H54 (cell line): ENCODE measurements at regions not wholly inside any gene's neighbourhood (a gene's known extent, or its start where the extent isn't known, plus 50 kb on each side); places are given as distances from the start of the nearest gene placed in this dataset.
"Not testable (repeated sequence)": the region's sequence is repeated elsewhere in the genome, so short reads cannot be mapped to it uniquely, and the experiment has no call there.

Experiments used
- DNase-seq: peaks from one replicate; pipeline ENCODE4 v3.0.0; 2011; ENCODE audit warnings: low spot score, mixed read lengths; ENCODE audit not compliant: insufficient read length
- FAIRE-seq: peaks from 3 replicates; lab custom pipeline; 2011; peaks lifted over from hg19 to GRCh38; lab: Jason Lieb, UNC
- POLR2A ChIP-seq: IDR thresholded peaks from 2 replicates; pipeline ENCODE4 v1.6.1; 2011; ENCODE audit warnings: low read depth, mild to moderate bottlenecking, low read length

DNA sequence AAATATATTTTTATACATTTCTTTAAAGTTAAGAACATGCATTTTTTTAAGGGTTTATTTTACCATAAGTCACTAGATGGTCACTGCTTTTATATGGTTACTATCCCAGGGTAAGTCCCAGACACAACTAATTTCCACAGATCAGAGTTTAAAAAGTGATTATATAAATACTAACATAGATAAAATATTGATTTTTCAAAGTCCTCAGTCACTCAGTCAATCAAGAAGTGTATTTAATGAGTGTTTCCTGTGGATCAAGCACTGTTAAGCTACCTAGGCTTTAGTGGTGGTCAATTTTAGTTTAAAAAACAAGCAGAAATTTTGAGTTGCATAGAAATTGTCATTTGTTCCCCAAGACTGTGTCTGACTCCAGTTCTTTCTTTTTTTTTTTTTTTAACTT, 399.5 kb upstream of the SYNCRIP start:
- no peak for TF ChIP-seq POLR2A
- DNase-seq, result no peak
- FAIRE-seq, result no peak

DNA sequence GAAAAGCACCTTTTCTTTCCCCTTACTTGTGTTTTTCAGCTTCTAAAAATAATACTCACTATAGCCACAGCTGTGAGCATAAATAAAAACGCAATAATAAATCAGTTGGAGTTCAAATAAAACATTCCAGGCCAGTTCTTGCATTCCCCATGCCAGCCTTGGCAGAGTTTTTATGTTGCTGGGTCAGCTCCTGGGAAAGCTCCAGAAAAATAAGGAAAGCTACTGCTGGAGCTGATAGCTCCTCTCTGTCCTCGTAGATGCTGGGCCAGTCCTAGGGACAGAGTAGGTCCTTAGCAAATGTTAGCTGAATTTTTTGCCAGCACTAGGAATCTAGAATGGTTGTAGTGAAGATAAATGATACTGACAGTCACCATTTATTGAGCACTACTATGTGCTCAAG, 389.0 kb upstream of the SYNCRIP start:
- FAIRE-seq (no peak), DNase-seq (no peak)
- TF ChIP-seq POLR2A, result no peak

DNA sequence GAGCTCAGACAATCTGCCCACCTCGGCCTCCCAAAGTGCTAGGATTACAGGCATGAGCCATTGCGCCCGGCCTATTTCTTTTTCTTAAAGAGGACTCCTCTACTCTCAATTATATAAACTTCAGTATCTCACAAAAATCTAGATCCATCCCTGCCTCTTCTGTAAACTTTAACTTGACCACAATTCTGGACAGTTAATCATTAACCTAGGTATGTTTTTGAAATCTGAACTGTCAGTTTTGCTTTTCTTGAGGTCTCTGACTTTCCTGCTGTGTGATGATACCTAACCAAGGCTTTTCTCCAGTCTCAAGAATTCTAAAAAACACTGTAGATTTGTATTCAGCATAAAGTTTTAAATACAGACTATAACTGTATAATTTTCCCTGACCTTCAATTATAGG, 388.2 kb upstream of the SYNCRIP start:
- FAIRE-seq (no peak), DNase-seq (no peak)
- TF ChIP-seq POLR2A, result no peak

DNA sequence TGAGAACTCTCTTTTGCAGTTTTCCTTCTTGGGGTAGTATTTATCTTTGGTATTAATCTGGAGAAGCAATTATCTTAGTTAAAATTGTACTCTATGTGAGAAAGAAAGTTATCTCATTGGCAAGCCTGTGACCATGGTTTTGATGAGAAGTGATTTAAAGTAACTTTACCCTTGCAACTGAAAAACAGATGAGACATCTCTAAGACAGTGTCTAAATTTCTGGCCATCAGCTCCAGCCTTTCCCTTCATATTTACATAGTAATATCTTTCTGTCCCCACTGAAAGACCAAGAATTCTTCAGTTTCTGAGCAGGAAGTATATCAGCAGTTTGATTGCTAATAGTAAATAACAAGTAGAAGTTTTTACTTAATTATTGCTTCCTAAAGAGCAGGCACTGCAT, 386.1 kb upstream of the SYNCRIP start:
- FAIRE-seq (no peak), DNase-seq (no peak)
- TF ChIP-seq POLR2A, result no peak

DNA sequence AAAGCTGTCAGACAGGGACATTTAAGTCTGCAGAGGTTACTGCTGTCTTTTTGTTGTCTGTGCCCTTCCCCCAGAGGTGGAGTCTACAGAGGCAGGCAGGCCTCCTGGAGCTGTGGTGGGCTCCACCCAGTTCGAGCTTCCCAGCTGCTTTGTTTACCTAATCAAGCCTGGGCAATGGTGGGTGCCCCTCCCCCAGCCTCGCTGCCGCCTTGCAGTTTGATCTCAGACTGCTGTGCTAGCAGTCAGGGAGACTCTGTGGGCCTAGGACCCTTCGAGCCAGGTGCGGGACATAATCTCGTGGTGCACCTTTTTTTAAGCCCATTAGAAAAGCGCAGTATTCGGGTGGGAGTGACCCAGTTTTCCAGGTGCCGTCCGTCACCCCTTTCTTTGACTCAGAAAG, 384.2 kb upstream of the SYNCRIP start:
- not testable (repeated sequence) for FAIRE-seq, DNase-seq

DNA sequence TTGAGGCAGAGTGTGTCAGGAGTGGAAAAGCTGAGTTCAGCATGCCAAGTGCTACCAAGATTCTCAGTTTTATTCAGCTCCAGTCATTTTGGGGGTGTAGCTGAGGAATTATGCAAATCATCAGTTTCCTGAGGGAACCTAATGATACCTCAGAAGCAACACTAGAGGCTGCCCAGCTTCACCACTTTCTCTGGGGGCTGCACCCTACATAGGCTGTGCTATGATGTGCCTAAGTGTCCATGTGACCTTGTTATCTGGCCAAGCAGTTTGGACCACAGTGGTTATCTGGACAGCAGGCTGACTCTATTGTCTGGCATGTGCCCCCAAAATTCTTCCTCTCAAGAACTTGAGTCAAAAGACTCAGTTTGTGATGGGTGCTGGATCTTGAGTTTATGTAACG, 374.6 kb upstream of the SYNCRIP start:
- no peak for DNase-seq
- no peak for FAIRE-seq
- TF ChIP-seq POLR2A, result no peak

DNA sequence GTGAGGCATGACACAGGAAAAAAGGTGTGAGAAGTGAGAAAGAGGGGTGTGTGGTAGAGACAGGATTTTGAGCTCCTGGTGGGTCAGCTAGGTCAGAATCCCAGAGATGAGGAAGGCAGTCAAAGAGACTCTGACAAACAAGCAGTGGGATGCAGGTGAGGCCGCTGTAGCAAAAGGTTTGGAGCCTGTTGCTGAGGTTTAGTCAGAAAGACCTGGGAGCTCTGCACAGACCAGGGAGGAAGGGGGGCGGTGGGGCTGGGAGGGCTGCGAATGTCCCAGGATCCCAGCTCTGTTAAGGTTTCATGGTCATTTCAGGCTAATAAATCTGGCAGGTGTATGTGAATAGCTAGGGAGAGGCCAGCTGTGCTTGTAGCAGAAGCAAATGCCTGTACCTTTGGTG, 373.9 kb upstream of the SYNCRIP start:
- TF ChIP-seq POLR2A, result no peak
- FAIRE-seq (no peak), DNase-seq (no peak)

DNA sequence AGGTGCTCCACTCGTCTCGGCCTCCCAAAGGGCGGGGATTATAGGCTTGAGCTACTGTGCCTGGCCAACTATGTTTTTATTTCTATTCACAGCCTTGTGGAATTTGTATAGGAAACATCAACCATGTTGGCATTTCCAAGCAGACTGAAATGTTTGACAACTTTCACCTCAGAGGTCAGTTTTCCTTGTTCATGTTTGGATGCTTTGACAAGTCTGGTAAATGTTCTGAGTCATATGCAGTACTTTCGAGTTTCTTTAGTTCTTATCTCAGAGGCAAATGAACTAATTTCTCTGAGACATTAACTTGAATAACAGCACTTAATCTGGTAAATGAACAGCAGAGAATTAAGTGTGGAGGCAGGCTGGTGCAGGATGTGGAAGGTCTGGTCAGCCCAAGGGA, 373.4 kb upstream of the SYNCRIP start:
- no peak for TF ChIP-seq POLR2A
- FAIRE-seq (no peak), DNase-seq (no peak)

DNA sequence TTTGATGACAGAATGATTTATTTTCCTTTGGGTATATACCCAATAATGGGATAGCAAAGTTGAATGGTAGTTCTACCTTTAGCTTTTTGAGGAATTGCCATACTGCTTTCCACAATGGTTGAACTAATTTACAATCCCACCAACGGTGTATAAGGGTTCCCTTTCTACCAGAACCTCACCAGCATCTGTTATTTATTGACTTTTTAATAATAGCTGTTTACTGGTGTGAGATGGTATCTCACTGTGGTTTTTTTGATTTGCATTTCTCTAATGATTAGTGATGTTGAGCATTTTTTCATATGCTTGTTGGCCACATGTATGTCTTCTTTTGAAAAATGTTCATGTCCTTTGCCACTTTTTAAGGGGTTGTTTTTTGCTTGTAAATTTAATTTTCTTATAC, 370.3 kb upstream of the SYNCRIP start:
- not testable (repeated sequence) for FAIRE-seq, DNase-seq

DNA sequence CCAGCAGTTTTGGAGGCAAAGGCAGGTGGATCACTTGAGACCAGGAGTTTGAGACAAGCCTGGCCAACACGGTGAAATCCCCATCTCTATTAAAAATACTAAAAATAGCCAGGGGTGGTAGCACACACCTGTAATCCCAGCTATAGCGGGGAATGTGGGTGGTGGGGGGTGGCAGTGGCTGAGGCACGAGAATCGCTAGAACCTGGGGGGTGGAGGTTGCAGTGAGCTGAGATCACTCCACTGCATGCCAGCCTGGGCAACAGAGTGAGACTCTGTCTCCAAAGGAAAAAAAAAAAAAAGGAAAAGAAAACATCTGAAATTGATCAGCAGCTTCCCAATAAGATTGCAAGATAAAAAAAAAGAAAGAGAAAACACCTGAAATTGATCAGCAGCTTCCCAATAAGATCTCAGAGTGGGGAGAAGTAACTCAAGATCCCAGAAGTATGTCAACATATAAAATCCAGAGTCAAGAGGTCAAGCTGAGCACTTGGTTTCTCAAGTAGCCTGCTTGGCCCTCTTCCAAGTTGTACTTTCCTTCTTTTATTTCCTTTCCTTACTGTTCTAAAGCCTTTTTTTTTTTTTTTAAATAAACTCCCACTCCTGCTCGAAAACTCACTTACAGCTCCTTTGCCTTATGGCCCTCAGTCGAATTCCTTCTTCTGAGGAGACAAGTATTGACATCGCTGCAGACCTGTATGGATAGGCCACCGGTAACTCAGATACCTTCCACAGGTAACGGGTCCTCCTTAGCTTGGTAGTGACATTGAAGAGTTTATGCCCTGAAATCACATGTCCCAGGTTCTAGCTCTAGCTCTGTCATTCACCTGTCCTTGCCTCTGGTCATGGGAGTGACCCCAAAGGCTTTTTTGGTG, 368.5 kb upstream of the SYNCRIP start:
- DNase-seq, result no peak
- TF ChIP-seq POLR2A, result no peak
- no peak for FAIRE-seq

DNA sequence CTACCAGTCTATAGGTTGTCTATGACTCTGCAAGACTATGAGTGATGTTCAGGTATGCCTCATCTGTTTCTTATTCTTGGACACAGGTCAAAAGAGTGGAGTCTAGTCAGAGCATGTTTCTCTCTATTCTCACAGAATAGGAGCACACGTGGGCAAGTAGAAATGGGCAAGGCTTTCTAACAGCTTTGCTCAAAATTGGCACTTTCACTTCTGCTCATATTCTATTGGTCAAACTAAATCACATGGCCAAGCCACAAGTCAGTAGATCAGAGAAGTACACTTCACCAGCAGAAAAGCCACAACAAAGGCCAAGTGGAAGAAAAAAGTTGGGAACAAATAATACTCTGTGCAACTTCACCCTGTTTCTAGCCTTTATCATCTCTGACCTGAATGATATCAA, 354.5 kb upstream of the SYNCRIP start:
- FAIRE-seq (no peak), DNase-seq (no peak)
- TF ChIP-seq POLR2A, result no peak

DNA sequence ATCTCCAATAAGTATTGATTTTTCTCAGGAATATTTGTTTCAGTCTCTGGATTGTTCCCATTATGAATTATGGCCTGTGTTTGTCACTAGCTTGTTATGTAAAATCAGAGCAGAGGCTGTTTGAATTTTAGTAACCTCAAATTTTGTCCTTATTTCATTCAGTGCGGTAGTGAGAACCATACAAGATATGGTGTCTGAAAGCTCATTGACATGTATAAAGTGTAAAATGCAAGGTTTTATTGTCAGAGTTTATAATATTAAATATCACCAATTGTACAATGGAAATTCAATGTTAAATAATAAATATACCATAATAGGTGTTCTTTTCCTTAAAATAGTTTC, 353.3 kb upstream of the SYNCRIP start:
- TF ChIP-seq POLR2A, result no peak
- FAIRE-seq, result no peak

DNA sequence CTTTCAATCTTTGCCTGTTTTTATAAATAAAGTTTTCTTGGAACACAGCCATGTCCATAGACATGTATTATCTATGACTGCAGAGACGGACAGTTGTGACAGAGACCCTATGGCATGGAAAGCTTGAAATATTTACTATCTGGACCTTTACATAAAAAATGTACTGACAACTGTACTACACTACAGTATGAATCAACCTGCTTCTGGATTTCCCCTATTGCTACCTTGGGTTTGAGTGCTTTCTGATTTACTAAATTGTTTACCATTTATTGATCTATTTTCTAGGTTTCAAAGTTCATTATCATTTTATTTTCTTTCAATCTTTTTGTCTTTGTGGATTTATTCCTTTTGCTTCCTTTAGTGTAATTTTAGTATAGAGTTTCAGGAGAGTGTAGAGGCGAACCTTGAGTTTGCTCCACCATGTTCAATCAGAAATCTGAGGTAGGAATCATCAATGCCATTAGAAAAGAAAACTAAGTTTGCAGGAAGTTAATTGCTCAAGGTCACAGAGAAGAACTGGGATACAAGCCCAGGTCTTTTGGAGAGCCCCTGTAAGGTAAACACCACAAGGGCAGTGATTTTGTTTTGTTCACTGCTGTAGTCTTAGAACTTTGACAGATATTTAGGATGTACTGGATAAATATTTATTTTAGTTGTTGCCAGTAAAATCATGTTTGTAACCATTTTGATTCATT, 352.8 kb upstream of the SYNCRIP start:
- no peak for TF ChIP-seq POLR2A
- no peak for FAIRE-seq

More for the DNA sequence above, 353.3 kb upstream of the SYNCRIP start:
- no peak for DNase-seq

DNA sequence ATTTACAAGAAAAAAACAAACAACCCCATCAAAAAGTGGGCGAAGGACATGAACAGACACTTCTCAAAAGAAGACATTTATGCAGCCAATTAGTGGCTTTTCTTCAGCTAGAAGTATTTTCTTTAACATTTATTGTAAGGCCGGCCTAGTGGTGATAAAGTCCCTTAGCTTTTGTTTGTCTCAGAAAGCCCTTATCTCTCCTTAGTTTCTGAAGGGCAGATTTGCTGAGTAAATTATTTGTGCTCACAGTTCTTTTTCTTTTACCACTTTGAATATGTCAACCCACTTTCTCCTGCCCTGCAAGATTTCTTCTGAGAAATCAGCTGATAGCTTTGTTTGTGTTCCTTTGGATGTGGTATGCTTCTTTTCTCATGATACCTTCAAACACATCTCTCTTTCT, 344.0 kb upstream of the SYNCRIP start:
- TF ChIP-seq POLR2A, result no peak
- FAIRE-seq (no peak), DNase-seq (no peak)

More for the DNA sequence above, 352.8 kb upstream of the SYNCRIP start:
- no peak for DNase-seq

DNA sequence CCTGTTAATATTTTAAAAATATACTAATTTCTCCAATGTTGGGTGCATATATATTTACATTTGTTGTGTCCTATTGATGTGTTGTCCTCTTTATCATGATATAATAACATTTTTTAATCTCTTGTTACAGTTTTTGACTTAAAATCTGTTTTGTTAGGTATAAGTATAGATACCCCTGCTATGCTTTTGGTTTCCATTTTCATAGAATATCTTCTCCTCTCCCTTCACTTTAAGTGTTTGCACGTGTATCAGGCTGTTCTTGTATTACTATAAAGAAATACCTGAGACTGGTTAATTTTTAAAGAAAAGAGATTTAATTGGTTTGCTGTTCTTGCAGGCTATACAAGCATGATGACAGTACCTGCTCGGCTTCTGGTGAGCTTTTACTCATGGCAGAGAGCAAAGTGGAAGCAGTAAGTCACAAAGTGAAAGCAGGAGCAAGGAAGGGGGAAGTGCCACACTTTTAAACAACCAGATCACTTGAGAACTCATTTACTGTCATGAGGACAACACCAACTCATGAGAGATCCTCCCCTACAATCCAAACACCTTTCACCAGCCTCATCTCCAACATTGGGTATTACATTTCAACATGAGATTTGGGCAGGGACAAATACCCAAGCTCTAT, 340.5 kb upstream of the SYNCRIP start:
- no peak for FAIRE-seq

More for the DNA sequence above, 340.5 kb upstream of the SYNCRIP start:
- DNase-seq, result no peak
- no peak for TF ChIP-seq POLR2A
